Keratinocyte (primary cell): ENCODE measurements at regions not wholly inside any gene's neighbourhood (a gene's known extent, or its start where the extent isn't known, plus 50 kb on each side); places are given as distances from the start of the nearest gene placed in this dataset.

Source experiments
- DNase-seq: peaks from one replicate; pipeline ENCODE4 v3.0.0-alpha.2; 2011; ENCODE audit warnings: low read depth, missing footprints, low spot score
- FAIRE-seq: peaks from 2 replicates; lab custom pipeline; 2011; peaks lifted over from hg19 to GRCh38; lab: Jason Lieb, UNC
- H2AFZ ChIP-seq: 2 replicates; pipeline ENCODE4 v1.6.0; 2012; ENCODE audit warnings: low read length, control low read depth, inconsistent platforms; ENCODE audit not compliant: control insufficient read depth
- H3K27ac ChIP-seq: 2 replicates; pipeline ENCODE4 v1.5.1; 2011; ENCODE audit warnings: low read length; ENCODE audit not compliant: control insufficient read depth, insufficient read depth
- H3K27me3 ChIP-seq: 3 replicates; pipeline ENCODE4 v1.6.0; 2011; ENCODE audit warnings: low read length; ENCODE audit not compliant: control insufficient read depth, insufficient read depth; ENCODE audit errors: extremely low read depth
- H3K36me3 ChIP-seq, 2 experiments: 2 replicates in 1 of 2; 3 replicates in 1 of 2; pipeline ENCODE4 v1.5.1; 2011; ENCODE audit warnings: low read length in 2 of 2, mild to moderate bottlenecking in 1 of 2; ENCODE audit not compliant: control insufficient read depth in 2 of 2, insufficient read depth in 2 of 2; ENCODE audit errors: extremely low read depth in 1 of 2
- H3K4me1 ChIP-seq: 3 replicates; pipeline ENCODE4 v1.5.1; 2011; ENCODE audit warnings: low read length; ENCODE audit not compliant: control insufficient read depth, insufficient read depth; ENCODE audit errors: extremely low read depth
- H3K4me2 ChIP-seq: 3 replicates; pipeline ENCODE4 v1.6.0; 2011; ENCODE audit warnings: low read depth, low read length; ENCODE audit not compliant: control insufficient read depth, insufficient read depth; ENCODE audit errors: extremely low read depth
- H3K4me3 ChIP-seq, 3 experiments: fragments of 200-600 bp in 1 of 3; sonication (generic) in 1 of 3; 2 replicates in 2 of 3; 3 replicates in 1 of 3; pipeline ENCODE4 v1.5.1; 2011 to 2016; ENCODE audit warnings: low read length in 3 of 3, mild to moderate bottlenecking in 3 of 3, control low read depth in 2 of 3, inconsistent platforms in 1 of 3, low read depth in 1 of 3, mixed read lengths in 1 of 3, mixed run types in 1 of 3, moderate library complexity in 1 of 3; ENCODE audit not compliant: control insufficient read depth in 2 of 3, insufficient read depth in 2 of 3; ENCODE audit errors: extremely low read depth in 1 of 3
- H3K79me2 ChIP-seq: 2 replicates; pipeline ENCODE4 v1.6.0; 2012; ENCODE audit warnings: low read length; ENCODE audit not compliant: control insufficient read depth, insufficient read depth
- H3K9ac ChIP-seq: 3 replicates; pipeline ENCODE4 v1.6.0; 2011; ENCODE audit warnings: low read length; ENCODE audit not compliant: control insufficient read depth, insufficient read depth; ENCODE audit errors: extremely low read depth
- H3K9me1 ChIP-seq: 3 replicates; pipeline ENCODE4 v1.6.0; 2011; ENCODE audit warnings: low read length; ENCODE audit not compliant: control insufficient read depth, insufficient read depth; ENCODE audit errors: extremely low read depth
- H3K9me3 ChIP-seq: 2 replicates; pipeline ENCODE4 v1.5.1; 2012; ENCODE audit warnings: low read depth, low read length; ENCODE audit not compliant: control insufficient read depth
- H4K20me1 ChIP-seq: 3 replicates; pipeline ENCODE4 v1.6.0; 2011; ENCODE audit warnings: low read length; ENCODE audit not compliant: control insufficient read depth, insufficient read depth; ENCODE audit errors: extremely low read depth
- EZH2 ChIP-seq: IDR thresholded peaks from one replicate; pipeline ENCODE4 v1.6.1; 2012; ENCODE audit warnings: inconsistent platforms, mild to moderate bottlenecking, low read length, moderate library complexity
- dilution Hi-C: fragments of 300-500 bp; cut with MboI; formaldehyde crosslinking; loops from one replicate; pipeline ENCODE4 v1.7.0; 2020; ENCODE audit warnings: low sequenced_read_pairs; ENCODE audit not compliant: extremely low pct_ligation_motif_present
- TF ChIP-seq, protein P1 (sequence below), 3 experiments: IDR thresholded peaks in 1 of 3; conservative IDR thresholded peaks in 1 of 3; optimal IDR thresholded peaks in 1 of 3; 2 replicates in 2 of 3; 3 replicates in 1 of 3; pipeline versions ENCODE3 to v1.5.1; 2011; ENCODE audit warnings: low read length in 3 of 3, mild to moderate bottlenecking in 3 of 3, moderate library complexity in 2 of 3, control low read depth in 1 of 3, inconsistent platforms in 1 of 3; ENCODE audit not compliant: insufficient read depth in 2 of 3; ENCODE audit errors: extremely low read depth in 1 of 3

DNA sequence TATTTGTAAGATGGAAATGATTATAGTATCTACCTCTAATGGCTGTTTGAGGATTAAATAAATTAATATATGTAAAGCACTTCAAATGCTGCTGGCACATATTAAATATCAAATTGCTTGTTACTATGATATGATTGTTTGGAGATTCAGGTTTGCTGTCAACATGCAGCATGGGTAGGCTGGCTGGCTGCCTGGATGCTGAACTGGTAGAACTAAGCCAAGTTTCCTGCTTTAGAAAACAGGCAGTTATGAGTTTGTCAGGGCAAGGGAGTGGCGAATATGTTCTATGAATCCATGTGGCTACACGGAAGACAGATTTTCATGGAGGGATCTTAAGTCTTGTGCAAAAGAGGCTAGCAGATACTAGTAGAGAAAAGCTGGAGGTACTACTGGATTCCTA, 239.6 kb downstream of the GBA3 start:
- Histone ChIP-seq H3K27ac (no peak overlapping the region), H3K4me3 (no peak overlapping the region), H3K9ac (no peak overlapping the region), H3K79me2 (no peaks in the 10 kb centered on the region), H4K20me1 (no peaks in the 10 kb centered on the region), H3K9me1 (no peaks in the 10 kb centered on the region), H3K9me3 (no peaks in the 10 kb centered on the region), H2AFZ (no peak overlapping the region), H3K36me3 (no peaks in the 10 kb centered on the region), H3K4me1 (no peaks in the 10 kb centered on the region), H3K27me3 (no peaks in the 10 kb centered on the region), H3K4me2 (no peak overlapping the region)
- DNase-seq (no peak), FAIRE-seq (no peak)
- no peak for TF ChIP-seq EZH2
- TF ChIP-seq, protein P1, sequence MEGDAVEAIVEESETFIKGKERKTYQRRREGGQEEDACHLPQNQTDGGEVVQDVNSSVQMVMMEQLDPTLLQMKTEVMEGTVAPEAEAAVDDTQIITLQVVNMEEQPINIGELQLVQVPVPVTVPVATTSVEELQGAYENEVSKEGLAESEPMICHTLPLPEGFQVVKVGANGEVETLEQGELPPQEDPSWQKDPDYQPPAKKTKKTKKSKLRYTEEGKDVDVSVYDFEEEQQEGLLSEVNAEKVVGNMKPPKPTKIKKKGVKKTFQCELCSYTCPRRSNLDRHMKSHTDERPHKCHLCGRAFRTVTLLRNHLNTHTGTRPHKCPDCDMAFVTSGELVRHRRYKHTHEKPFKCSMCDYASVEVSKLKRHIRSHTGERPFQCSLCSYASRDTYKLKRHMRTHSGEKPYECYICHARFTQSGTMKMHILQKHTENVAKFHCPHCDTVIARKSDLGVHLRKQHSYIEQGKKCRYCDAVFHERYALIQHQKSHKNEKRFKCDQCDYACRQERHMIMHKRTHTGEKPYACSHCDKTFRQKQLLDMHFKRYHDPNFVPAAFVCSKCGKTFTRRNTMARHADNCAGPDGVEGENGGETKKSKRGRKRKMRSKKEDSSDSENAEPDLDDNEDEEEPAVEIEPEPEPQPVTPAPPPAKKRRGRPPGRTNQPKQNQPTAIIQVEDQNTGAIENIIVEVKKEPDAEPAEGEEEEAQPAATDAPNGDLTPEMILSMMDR (optimal IDR thresholded peaks at IDR 0.05 in 1 of 3, IDR thresholded peaks at IDR 0.05 in 1 of 3, conservative IDR thresholded peaks at IDR 0.05 in 1 of 3; ENCODE audit: extremely low read depth in 1 of 3, insufficient read depth in 2 of 3, low read length in 3 of 3): no peak
- dilution Hi-C loops: no loop called here

DNA sequence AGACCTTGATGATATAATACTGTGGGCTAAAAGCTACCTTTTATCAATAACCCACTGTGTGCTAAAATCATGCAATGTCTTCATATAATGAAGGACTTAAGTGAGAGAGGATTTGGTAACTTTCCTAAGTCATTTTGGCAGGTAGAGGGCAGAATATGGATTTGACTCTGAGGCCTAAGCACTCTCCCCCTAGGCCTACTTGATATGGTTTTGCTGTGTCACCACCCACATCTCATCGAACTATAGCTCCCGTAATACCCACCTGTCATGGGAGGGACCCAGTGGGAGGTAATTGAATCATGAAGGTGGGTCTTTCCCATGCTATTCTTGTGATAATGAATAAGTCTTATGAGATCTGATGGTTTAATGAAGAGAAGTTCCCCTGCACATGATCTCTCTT, 229.7 kb downstream of the GBA3 start:
- no peaks in the 10 kb centered on the region for H3K9me3 ChIP-seq
- no peak overlapping the region for H3K4me2 ChIP-seq
- H3K27ac ChIP-seq: no peak overlapping the region
- no peaks in the 10 kb centered on the region for H3K9me1 ChIP-seq
- no peak for TF ChIP-seq EZH2
- TF ChIP-seq, protein P1 (optimal IDR thresholded peaks at IDR 0.05 in 1 of 3, IDR thresholded peaks at IDR 0.05 in 1 of 3, conservative IDR thresholded peaks at IDR 0.05 in 1 of 3; ENCODE audit: extremely low read depth in 1 of 3, insufficient read depth in 2 of 3, low read length in 3 of 3): no peak
- H3K27me3 ChIP-seq: no peaks in the 10 kb centered on the region
- dilution Hi-C loops: no loop called here
- DNase-seq (no peak), FAIRE-seq (no peak)
- H3K9ac ChIP-seq: no peak overlapping the region
- no peaks in the 10 kb centered on the region for H3K4me1 ChIP-seq
- H2AFZ ChIP-seq: no peak overlapping the region
- no peaks in the 10 kb centered on the region for H3K36me3 ChIP-seq
- H3K79me2 ChIP-seq: no peaks in the 10 kb centered on the region
- no peaks in the 10 kb centered on the region for H4K20me1 ChIP-seq
- H3K4me3 ChIP-seq: no peak overlapping the region
